Fibroblast of skin of scalp (primary cell): ENCODE measurements at regions not wholly inside any gene's neighbourhood (a gene's known extent, or its start where the extent isn't known, plus 50 kb on each side); places are given as distances from the start of the nearest gene placed in this dataset.
"Not testable (repeated sequence)": the region's sequence is repeated elsewhere in the genome, so short reads cannot be mapped to it uniquely, and the experiment has no call there.

ENCODE experiments used
- DNase-seq: peaks from one replicate; pipeline ENCODE4 v3.0.0-alpha.2; 2013

DNA sequence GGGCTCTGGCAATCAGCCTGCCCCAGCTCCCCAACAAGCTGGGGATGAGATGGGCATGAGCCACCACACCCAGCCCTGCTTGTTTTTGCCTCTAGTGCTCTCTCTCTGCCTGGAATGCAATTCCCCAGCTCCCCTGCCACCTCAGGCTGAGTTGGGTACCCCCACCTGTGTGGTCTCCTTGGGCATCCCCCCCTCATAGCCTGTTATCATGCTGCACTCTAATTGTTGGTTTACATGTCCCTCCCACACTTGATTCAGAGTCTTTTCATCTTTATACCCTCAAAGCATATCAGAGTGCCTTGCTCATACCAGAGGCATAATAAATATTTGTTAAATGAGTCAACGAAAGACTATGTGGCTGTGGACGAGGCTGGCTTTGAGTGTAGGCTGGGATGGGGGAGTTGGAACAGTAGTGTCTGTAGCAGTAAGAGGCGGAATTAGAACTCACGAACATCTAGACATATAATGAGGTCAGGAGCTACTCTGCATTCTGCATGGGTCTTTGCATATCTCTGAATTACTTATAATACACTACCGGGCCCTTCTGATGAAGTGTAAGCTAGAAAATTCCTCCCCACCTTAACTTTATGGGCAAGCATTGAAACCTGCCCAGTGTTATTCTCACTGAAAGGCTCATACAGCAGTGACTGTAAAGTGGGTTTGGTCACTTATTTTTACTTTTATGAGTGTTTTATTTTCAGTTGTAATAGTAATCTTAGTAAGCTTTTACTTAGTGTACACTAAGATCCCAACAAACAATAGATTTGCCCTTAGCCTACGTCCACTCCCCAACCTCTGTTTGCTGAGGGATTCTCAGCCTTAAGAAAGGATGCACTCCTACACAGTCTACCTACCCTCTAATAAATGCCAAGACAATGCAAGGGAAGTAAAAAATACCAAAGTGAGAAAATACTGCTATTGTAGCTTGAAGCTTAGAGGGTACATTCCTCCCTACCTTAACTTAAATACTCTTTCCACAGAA lies 58.7 kb downstream of the EDN1 start:
- peak; percentile 88 for DNase-seq

DNA sequence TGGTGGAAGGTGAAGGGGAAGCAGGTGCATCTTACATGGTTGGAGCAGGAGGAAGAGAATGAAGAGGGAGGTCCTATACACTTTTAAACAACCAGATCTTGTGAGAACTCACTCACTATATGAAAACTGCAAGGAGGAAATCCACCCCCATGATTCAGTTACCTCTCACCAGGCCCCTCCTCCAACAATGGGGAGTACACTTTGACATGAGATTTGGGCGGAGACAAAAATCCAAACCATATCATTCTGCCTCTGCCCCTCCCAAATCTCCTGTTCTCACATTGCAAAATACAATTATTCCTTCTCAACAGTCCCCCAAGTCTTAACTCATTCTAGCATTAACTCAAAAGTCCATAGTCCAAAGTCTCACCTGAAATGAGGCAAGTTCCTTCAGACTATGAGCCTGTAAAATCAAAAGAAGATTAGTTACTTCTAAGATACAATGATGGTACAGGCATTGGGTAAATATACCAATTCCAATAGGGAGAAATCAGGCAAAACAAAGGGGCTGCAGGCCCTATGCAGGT lies 60.5 kb downstream of the EDN1 start:
- DNase-seq = no peak

DNA sequence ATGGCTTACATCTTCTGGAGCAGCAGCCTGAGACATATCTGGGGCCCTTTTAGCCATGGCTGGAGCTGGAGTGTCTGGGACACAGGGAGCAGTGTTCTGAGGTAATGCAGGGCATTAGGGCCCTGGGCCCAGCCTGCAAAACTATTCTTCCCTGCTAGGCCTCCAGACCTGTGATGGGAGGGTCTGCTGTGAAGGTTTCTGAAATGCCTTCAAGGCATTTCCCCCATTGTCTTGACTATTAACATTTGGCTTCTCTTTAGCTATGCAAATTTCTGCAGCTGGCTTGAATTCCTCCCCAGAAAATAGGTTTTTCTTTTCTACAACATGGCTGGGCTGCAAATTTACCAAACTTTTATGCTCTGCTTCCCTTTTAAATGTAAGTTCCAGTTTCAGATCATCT lies 61.5 kb downstream of the EDN1 start:
- DNase-seq = no peak

DNA sequence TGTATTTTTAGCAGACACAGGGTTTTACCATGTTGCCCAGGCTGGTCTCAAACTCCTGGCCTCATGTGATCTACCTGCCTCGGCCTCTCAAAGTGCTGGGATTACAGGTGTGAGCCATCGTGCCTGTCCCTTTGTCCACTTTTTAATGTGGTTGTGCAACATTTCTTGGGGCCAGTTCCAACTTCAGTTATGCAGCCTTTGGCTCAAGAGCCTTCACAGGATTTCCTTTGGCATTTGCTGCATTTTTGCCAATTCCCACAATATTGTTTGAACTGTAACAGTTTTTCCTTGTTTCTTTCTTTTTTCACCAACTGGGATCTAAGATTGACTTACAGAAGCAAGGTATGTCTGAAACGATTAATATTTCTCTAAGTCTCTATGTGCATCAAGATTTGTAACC lies 63.6 kb downstream of the EDN1 start:
- DNase-seq = peak; percentile 45

DNA sequence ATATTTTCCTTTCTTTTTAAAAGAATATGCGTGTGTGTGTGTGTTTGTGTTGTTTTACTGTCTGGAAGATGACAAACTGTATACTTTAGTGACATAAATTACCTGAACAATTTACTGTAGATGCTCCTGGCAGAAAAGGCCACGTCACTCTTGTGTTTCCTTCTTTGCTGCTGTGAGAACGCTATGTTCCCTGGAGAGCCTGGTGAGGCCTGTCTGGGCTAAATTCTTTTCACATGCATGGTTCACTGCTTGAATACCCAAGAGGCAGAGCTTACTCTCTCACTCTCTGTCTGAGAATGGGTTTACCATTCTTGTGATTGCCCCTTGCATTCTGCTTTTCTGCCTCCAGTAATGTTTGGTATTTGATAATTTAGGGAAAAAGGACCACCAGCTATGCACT lies 64.3 kb downstream of the EDN1 start:
- DNase-seq = peak; percentile 95

DNA sequence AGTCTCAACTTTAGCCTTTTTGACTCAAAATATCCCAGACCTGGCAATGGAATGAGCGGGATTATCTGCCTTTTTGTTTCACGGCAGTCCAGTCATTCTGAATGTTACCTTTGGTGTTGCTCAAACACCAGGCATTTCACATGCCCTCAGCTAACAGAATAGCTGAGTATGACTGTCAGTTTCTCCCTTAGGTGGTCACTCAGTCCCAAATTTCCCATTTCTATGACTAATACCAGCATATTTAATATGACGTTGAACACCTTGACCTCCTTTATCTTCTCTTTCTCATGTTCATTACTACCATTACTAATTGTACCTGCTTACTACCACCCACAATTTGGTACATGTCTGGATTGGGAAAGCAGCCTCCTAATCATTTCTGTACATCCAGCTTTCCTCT lies 65.2 kb downstream of the EDN1 start:
- DNase-seq = no peak

DNA sequence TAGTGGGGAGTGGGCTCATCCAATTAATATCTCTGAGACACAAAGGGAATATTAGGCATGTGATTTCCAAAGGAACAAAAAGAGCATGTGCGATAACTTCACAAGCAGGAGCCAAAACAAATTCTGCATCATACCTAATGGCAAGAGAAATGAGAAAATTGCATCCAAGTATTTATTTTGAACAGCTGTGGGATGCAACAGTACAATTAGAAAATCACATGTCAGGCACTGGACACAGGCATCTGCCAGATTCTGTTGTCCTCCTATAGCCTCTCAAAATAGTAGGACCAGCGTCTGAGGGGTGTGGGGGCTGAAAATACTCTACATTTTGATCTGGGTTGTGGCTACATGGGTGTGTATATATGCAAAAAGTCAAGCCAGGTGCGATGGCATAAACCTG lies 66.3 kb downstream of the EDN1 start:
- no peak for DNase-seq

DNA sequence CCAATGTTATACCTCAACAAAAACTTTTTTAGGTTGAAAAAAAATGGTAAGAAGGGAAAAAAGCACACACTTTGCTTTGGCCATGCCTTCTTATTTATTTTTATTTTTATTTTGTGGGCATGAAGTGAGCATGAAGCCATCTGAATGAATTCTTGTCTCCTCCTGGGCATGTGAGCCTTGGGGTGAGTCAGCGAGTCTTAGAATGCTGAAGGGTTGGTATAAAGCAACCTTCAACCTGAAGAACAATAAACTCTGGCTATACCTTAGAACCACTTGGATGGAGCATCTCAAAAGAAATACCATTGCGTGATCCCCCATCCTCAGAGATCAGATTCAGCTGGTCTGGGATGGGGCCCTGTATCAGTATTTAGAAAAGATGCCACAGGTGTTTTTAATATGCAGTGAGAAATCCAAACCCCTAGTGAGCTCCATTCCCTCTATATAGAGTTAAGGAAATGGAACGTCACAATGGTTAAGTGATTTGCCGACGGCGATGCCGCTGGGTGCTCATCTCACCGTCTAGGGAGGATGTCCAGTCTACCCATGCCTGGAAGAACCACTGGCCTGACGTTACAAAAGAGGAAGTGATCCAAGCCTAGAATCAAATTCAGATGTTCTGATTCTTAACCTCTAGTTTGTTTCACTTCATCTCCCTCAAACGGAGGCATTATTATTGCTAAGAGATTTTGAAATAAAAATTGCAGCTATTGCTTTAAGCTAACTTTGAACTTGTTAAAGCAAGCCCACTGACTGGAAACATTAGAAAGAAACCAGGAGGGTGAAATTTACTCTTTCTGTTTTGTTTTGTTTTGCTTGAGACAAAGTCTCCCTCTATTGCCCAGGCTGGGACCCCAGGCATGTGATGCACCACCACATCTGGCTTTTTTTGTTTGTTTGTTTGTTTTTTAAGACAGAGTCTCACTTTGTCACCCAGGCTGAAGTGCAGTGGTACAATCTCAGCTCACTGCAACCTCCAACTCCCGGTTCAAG lies 67.1 kb downstream of the EDN1 start:
- peak; percentile 39 for DNase-seq

DNA sequence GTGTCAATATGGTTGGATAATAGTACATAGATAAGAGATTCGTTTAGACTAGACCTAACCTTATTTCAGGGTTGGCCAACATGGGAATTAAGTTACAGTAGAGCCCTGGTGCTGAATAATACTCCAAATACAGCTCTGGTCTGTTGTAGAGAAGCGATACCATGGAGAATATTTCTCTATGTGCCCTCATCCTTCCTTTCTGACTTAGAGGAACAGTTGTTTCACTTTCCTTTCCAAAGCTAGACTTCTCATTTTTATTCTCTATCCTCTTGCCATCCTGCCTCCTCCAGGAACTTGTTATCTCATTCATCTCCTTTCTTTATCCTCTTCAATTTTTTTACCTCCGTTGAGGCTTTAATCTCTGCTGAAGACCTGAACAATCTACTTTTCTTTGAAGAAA lies 68.9 kb downstream of the EDN1 start:
- DNase-seq = no peak

DNA sequence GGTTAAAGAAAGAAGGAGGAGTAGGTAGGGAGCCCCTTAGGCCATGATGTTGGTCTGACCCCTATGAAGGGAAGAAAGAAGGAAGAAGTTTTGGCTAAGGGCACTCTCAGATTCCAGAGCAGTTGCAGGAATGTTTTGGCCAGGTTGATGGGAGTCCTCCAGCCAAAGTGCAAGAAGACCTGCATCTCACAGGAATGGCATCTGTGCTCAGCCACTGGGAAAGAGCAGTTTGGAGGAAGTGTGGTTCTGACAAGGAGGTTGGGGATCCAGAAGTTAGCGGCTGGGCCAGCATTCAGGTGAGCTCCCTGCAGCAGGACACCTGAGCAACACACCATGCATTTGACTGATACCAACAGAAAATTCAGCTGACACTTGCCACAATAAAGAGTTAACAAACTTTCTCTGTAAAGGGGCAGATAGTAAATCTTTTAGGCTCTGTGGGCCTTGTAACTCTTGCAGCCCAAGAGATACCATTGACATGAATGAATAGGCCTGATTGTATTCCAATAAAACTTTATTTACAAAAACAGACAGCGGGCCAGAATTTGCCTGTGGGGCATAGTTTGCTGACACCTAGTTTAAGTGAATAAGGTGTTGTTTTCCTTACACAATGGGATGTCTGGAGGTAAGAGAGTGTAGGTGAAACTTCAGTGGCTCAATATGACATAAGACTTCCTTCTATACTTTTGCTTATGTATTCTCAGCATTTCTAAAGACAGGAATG lies 71.0 kb downstream of the EDN1 start:
- DNase-seq = no peak

DNA sequence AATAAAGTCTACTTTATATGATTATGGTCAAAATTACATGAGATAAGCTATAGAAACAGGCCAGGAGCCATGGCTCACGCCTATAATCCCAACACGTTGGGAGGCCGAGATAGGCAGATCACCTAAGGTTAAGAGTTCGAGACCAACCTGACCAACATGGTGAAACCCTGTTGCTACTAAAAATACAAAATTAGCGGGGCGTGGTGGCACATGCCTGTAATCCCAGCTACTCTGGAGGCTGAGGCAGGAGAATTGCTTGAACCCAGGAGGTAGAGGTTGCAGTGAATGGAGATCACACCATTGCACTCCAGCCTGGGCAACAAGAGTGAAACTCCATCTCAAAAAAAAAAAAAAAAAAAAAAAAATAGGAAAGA lies 73.1 kb downstream of the EDN1 start:
- not testable (repeated sequence) for DNase-seq

DNA sequence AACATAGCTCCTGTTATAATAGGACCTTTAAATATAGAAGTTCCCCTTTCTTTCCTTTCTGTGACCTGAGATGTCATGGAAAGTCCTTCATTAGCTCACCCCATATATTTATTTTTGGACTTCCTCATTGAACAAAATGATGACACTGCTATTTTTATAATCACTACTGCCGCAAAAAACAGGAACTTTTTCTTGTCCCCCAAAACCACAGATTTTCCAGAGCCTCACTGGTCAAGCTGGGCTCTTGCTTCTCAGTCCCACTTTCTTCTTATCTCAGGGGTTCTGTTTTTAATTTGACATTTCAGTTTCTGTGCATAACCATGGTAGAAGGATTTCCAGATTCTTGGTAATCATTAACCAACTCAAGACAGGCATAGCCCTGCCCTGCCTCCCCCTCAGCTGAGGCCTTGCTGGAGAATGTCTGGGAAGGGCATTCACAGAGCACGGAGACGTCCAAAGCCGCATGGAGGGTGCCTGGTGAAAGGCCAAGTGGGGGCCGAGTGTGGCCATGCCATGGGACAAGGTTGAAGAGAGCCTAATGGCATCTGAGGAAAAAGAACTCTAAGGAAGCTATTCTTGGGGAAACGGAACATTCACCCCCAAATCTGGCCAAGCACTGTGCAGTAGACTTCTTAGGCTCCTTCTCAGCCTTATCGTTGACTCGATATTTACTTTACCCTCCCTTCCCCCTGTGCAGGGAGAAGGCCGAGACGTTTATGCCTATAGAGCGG lies 73.7 kb downstream of the EDN1 start:
- no peak for DNase-seq

DNA sequence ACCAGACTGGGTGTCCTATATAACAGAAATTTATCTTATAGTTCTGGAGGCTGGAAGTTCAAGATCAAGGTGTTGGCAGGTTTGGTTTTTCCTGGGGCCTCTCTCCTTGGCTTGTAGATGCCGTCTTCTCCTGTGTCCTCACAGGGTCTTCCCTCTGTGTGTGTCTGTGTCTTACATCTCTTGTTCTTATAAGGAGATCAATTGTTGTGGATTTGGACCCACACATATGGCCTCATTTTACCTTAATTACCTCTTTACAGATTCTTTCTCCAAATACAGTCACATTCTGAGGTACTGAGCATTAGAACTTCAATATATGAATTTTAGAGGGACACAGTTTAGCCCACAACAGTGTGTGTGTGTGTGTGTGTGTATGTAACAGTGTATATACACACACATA lies 74.5 kb downstream of the EDN1 start:
- no peak for DNase-seq

DNA sequence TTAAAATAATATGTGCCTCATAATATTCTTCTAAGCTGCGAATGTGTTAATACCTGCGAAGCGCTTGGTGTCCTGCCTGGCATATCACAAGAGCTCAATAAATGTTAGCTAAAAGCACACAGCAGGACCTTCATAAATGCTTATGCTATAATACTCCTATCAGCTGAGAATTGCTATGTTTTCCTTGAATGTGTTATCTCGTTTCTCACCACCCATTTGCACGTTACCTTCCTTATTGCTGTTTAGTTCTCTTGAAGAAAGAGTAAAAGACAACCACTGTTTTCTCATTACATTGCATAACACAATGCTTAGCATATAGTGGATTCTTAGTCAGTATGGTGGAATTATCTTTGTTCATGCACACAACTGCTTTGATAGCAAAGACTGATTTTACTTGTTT lies 76.6 kb downstream of the EDN1 start:
- DNase-seq = no peak

DNA sequence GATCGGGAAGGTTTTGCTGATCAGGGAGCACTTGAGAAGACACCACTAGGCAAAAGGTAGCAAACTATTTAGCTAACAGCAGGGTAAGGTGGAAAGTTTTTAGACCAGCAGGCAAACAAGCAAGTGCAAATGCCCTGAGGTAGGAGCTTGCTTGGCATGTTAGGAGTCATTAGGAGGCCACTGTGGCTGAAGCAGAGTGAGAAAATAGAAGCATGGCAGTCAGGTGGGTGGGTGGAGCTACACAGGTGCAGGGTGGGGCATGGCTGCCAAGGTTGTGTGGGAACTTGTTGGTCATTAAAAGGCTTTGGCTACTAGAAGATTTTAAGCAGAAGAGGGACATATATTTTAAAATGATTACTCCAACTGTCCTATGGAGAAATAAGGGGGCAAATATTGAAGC lies 77.3 kb downstream of the EDN1 start:
- no peak for DNase-seq

DNA sequence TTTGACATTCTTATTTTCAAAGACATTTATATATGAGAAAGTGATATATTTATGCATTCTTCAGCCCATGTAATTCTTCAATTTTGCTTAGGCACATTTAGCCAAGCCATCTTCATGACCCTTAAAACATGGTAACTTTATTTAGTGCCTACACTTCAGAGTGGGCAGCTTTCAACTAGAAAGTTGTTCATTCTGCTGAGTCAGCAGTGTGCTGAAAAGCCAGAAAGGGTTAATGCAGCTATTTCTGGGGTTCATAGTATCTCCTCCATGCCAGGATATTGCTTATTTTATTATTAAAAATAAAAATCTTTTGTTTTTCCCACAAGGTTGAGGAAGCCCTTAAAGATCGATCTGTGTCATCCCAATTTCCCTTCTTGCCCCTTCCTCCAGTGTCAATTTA lies 79.2 kb downstream of the EDN1 start:
- no peak for DNase-seq

DNA sequence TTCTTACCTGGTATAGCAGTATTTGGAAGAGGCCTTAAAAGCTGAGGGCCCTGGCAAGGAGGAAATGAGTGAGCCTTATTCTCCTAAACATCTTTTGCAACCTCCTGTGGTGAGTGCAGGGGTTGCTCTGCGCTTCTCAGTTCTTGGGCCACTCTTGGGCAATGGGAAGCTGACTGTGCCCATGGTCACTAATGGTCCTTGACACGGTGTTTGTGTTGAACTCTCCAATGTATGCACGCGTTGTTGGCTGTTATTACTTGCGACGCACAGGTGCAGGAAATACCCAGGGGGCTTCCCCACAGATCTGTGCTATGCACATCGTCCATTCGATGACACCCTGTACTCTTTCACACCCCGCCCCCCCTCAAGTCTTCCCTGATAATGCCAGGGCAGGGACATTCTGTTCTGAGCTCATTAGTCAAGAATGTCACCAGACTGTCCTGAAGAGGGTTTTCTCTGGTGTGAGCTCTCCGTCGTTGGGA lies 79.7 kb downstream of the EDN1 start:
- no peak for DNase-seq

DNA sequence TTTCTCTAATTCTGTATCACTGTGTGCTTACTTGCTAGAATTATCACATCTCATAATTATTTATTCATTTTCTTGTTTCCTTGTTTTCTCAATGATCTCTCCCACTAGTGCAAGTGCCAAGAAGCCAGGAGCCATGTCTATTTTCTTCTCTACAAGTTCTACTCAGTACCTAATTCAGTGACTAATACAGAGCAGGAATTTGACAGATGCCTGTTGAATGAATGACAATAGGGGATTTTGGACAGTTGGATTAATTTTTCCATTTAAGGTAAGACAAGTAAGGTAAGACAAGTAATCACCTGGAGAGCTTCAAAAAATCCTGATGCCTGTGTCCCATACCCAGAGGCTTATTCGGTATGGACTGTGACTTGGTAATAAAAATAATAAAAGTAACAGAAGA lies 81.0 kb downstream of the EDN1 start:
- no peak for DNase-seq

DNA sequence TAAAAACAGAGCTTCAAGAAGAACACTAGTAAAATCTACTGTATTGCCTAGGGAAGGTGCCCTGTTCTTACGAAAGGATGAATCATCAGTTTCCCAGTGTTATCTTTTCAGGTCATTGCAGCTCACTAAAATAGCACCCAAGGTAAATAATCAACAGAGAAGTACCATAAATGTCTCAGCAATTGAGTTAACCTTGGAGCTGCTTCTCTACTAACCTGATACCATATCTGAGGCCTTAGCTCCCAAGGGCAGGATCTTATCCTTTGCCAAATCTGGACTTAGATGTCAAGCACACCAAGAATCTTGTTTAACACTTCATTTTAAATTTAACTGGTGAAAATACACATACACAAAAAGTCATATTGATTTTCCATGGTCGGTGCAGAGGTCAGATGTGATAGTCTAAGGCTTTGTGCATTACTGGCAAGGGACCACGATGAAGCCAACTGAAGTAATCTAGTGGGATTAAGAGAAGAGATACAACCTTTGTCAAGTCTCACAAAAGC lies 81.5 kb downstream of the EDN1 start:
- DNase-seq = no peak

DNA sequence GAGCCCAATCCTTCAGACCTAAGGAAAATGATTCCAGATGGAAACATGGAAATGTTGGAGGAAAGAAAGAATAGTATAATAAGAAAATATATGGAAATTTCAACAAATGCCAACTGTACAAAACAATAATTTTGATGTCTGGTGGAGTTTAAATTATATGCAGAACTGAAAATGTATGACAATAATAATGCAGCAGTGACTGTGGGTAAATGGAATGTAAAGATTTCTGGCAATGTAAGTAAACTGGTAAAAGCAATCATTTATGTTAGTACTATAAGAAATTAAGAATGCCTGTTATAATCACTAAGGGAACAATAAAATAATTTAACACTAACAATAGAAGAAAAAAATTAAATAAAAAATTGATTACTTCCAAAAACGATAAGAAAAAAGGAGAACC lies 89.0 kb downstream of the EDN1 start:
- peak; percentile 73 for DNase-seq

DNA sequence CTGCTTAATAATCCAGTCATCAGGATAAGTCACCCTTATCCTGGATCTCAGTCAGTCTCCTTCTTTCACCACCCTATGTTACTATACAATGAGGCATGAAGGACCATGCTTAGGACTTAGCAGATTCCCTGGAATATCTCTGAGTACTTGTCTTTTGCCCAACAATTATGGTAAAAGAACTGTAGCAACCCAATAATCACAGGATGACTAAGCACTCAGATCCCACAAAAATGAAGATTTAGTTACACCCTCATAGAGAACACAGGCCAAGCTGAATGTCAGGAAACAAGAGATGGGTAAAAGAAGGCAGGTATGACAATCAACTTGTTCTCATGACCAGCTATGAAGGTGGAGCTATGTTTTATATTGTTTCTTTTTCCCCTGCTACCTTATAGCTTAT lies 91.4 kb downstream of the EDN1 start:
- DNase-seq = peak; percentile 46
